Left lung (tissue), 4 donors: ENCODE measurements at regions not wholly inside any gene's neighbourhood (a gene's known extent, or its start where the extent isn't known, plus 50 kb on each side); places are given as distances from the start of the nearest gene placed in this dataset.

Source experiments
- ATAC-seq: fragments of 200-7000 bp; cut with Tn5 transposase; one replicate; pipeline ENCODE4 v1.9.1; 2020; ENCODE audit warnings: moderate library complexity
- DNase-seq, 4 donors: peaks; one replicate each; pipeline ENCODE4 v3.0.0-alpha.2; 2013 to 2020
- H3K27ac ChIP-seq, 2 donors: fragments of 200-600 bp; sonication (generic) in 1 of 2; one replicate each; pipeline versions ENCODE4 v1.5.0 to v1.8.0; 2020 to 2021
- H3K27me3 ChIP-seq, 2 donors: fragments of 200-600 bp; sonication (generic) in 1 of 2; one replicate each; pipeline versions ENCODE4 v1.5.0 to v1.8.0; 2020 to 2021
- H3K36me3 ChIP-seq, 2 donors: fragments of 200-600 bp; sonication (generic) in 1 of 2; one replicate each; pipeline versions ENCODE4 v1.5.0 to v1.8.0; 2020 to 2021
- H3K4me1 ChIP-seq, 2 donors: fragments of 200-600 bp; one replicate each; pipeline ENCODE4 v1.8.0; 2021
- H3K4me3 ChIP-seq, 2 donors: fragments of 200-600 bp; sonication (generic) in 1 of 2; one replicate each; pipeline versions ENCODE4 v1.5.0 to v1.8.0; 2020 to 2021; ENCODE audit warnings: mild to moderate bottlenecking in 1 of 2
- H3K9me3 ChIP-seq, 2 donors: fragments of 200-600 bp; sonication (generic) in 1 of 2; one replicate each; pipeline versions ENCODE4 v1.5.0 to v1.8.0; 2020 to 2021
- intact Hi-C, 2 donors: fragments of 100-400 bp; cut with DNase I; formaldehyde crosslinking; loops; one replicate each; pipeline versions ENCODE4 v1.11.2 to v1.14.2; 2022
- TF ChIP-seq, protein P1 (sequence below), 2 donors: fragments of 200-600 bp; sonication (generic) in 1 of 2; IDR thresholded peaks; one replicate each; pipeline versions ENCODE4 v1.5.0 to v1.8.0; 2021; ENCODE audit warnings: antibody characterized with exemption in 2 of 2
- donor health status: DM: no; HTN: yes; CAD: no.
- donor health status: DM: no; HTN: no; CAD: no.

DNA sequence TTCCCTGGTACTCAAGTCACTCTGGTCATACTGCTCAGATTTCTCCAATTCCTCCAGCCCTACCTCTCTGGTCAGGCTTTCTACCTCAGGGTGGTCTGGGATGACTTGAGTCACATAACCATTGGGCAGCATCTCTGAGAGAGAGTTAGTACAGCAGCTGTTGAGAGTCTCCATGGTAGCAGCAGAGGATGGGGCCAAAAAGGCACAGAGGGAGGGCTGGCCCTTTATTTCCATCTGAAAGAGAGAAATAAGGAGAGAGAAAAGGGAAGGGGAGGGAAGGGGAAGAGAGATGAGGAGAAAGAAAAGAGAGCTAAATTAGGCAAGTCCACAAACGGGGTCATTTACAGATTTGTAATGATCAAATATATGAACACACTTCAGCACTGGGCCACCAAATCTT lies 149.1 kb upstream of the ARHGEF9 start:
- Histone ChIP-seq H3K4me3 (no peak overlapping the region), H3K4me1 (no peaks in the 10 kb centered on the region), H3K27ac (no peak overlapping the region), H3K9me3 (no peaks in the 10 kb centered on the region), H3K27me3 (no peaks in the 10 kb centered on the region), H3K36me3 (no peaks in the 10 kb centered on the region)
- DNase-seq: no peak
- intact Hi-C loops: no loop called here
- TF ChIP-seq, protein P1, sequence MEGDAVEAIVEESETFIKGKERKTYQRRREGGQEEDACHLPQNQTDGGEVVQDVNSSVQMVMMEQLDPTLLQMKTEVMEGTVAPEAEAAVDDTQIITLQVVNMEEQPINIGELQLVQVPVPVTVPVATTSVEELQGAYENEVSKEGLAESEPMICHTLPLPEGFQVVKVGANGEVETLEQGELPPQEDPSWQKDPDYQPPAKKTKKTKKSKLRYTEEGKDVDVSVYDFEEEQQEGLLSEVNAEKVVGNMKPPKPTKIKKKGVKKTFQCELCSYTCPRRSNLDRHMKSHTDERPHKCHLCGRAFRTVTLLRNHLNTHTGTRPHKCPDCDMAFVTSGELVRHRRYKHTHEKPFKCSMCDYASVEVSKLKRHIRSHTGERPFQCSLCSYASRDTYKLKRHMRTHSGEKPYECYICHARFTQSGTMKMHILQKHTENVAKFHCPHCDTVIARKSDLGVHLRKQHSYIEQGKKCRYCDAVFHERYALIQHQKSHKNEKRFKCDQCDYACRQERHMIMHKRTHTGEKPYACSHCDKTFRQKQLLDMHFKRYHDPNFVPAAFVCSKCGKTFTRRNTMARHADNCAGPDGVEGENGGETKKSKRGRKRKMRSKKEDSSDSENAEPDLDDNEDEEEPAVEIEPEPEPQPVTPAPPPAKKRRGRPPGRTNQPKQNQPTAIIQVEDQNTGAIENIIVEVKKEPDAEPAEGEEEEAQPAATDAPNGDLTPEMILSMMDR (IDR thresholded peaks at IDR 0.05): no peak
- ATAC-seq: no peak

DNA sequence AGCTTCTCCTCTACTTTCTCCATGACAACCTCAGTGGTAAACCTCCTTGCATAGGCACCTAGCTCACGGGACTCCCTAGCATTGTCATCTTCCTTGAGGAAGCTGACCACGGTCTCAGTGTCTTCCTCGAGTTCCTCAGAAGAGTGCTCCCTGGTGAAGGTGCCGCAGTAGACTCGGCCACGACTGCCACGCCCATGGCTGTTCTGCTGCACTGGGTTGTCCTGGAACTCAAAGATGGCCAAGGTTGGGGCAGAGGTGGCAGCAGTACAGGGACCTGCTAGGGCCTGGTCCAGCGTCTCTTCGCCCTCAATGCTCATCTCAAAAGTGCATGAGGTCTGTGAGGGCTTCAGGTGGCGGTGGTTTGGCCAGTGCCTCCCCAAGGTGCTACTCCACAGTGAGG lies 147.9 kb upstream of the ARHGEF9 start:
- ATAC-seq: no peak
- DNase-seq: no peak
- no peak overlapping the region for H3K4me3 ChIP-seq
- H3K27me3 ChIP-seq: no peaks in the 10 kb centered on the region
- intact Hi-C loops: no loop called here
- H3K4me1 ChIP-seq: no peaks in the 10 kb centered on the region
- H3K9me3 ChIP-seq: no peaks in the 10 kb centered on the region
- H3K27ac ChIP-seq: no peak overlapping the region
- no peaks in the 10 kb centered on the region for H3K36me3 ChIP-seq
- TF ChIP-seq, protein P1 (IDR thresholded peaks at IDR 0.05): no peak

DNA sequence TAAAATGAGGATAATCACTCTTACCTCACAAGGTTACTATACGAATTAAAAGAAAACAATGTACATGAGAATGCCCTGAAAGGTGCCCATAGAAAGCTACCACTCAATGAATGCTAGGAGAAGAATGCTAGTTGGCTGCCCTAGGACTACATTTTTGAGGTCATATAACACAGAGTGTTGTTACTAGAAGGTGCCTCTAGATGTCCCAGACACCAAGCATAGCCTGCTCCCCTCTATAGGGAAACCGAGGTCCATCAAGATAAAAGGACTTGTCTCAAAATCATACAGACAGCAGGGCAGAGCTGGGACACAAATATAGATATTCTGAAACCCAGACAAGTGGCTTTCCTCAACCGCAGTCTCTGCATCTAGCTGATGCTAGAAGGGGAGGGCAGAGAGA lies 147.0 kb upstream of the ARHGEF9 start:
- H3K4me3 ChIP-seq: no peak overlapping the region
- intact Hi-C loops: no loop called here
- no peaks in the 10 kb centered on the region for H3K36me3 ChIP-seq
- ATAC-seq: no peak
- H3K4me1 ChIP-seq: no peaks in the 10 kb centered on the region
- peaks cover 0 to 1% of the 10 kb centered on the region in 2 donors for H3K9me3 ChIP-seq
- H3K27me3 ChIP-seq: no peaks in the 10 kb centered on the region
- TF ChIP-seq, protein P1 (IDR thresholded peaks at IDR 0.05): no peak
- H3K27ac ChIP-seq: no peak overlapping the region
- DNase-seq: no peak

DNA sequence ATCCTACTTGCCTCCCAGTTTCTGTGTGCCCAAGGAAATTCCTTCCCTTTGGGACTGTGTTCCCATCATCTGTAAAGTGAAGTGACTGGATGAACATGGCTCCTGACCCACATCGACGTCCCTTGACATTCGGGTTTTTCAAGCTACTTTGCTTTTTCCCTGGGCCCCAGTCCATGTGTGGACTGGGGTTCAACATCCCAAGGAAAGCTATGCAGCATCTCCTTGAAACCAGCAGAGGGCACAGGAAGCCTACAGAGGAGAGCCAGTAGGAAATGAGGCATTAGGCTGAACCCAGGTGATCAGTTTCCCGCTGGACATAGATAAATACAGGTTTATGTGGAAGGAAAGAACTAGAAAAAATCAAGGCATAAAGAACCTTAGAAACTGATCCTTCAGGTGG lies 145.1 kb upstream of the ARHGEF9 start:
- H3K27me3 ChIP-seq: no peaks in the 10 kb centered on the region
- ATAC-seq (peak; percentile 71), DNase-seq (peak in 1 of 4 donors; percentile 3)
- H3K4me3 ChIP-seq: no peak overlapping the region
- no peaks in the 10 kb centered on the region for H3K36me3 ChIP-seq
- intact Hi-C loops: no loop called here
- H3K27ac ChIP-seq: no peak overlapping the region
- no peaks in the 10 kb centered on the region for H3K4me1 ChIP-seq
- TF ChIP-seq, protein P1 (IDR thresholded peaks at IDR 0.05): no peak
- peaks cover 0 to 2% of the 10 kb centered on the region in 2 donors for H3K9me3 ChIP-seq

DNA sequence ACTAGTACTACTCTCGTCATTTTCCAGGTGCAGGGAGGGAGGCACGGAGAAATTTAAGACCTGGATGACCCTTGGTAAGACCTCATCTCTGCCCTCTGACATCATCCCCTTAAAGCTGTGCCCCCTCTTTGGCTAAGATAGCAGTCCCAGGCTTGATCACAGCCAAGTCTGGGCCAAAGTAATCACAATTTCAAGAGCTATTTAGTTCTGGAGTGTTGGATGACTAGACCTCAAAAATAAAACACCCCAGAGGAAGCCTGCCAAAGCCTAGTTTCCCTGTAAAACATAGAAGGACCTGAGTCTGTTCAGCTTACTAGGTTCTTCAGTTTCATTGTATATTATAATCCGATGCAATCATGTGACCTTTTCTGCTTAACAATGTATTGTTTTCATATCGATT lies 144.6 kb upstream of the ARHGEF9 start:
- Histone ChIP-seq H3K4me3 (no peak overlapping the region), H3K27me3 (no peaks in the 10 kb centered on the region), H3K9me3 (peaks cover 0 to 2% of the 10 kb centered on the region in 2 donors), H3K36me3 (no peaks in the 10 kb centered on the region), H3K27ac (no peak overlapping the region), H3K4me1 (no peaks in the 10 kb centered on the region)
- DNase-seq: peak in 1 of 4 donors; percentile 10
- ATAC-seq: peak; percentile 74
- TF ChIP-seq, protein P1 (IDR thresholded peaks at IDR 0.05): no peak
- intact Hi-C loops: no loop called here
